RWPE1 (cell line): ENCODE measurements at regions not wholly inside any gene's neighbourhood (a gene's known extent, or its start where the extent isn't known, plus 50 kb on each side); places are given as distances from the start of the nearest gene placed in this dataset.
A peak's percentile ranks its signal among the peaks of the same experiment; 100 is the strongest.
"Not testable (repeated sequence)": the region's sequence is repeated elsewhere in the genome, so short reads cannot be mapped to it uniquely, and the experiment has no call there.

Source experiments
- CTCF ChIA-PET: fragments of 350-600 bp; sonication (Branson Sonifier 250); formaldehyde crosslinking; extraction: SDS; loops from one replicate; lab custom pipeline; 2021; lab: Yijun Ruan, JAX
- POLR2A ChIA-PET: fragments of 400-600 bp; formaldehyde crosslinking; extraction: SDS; loops from one replicate; lab custom pipeline; 2020; ENCODE audit warnings: antibody characterized with exemption; ENCODE audit not compliant: low non-redundant PET; lab: Yijun Ruan, JAX
- DNase-seq: peaks from one replicate; pipeline ENCODE4 v3.0.0; 2012; ENCODE audit warnings: low spot score
- H3K27ac ChIP-seq: fragments of 450-650 bp; 2 replicates; pipeline ENCODE4 v1.5.1; 2017
- CTCF ChIP-seq: fragments of 450-650 bp; conservative IDR thresholded peaks from 2 replicates; pipeline ENCODE4 v1.5.1; 2017; ENCODE audit warnings: low read depth, mild to moderate bottlenecking

GRCh38 chr7:27032839-27033238, 63.0 kb downstream of the HOXA1 start:
- no peak overlapping the region for H3K27ac ChIP-seq
- DNase-seq, result no peak
- POLR2A ChIA-PET, result no interaction called here
- CTCF ChIA-PET, result no interaction called here
- no peak for TF ChIP-seq CTCF

DNA sequence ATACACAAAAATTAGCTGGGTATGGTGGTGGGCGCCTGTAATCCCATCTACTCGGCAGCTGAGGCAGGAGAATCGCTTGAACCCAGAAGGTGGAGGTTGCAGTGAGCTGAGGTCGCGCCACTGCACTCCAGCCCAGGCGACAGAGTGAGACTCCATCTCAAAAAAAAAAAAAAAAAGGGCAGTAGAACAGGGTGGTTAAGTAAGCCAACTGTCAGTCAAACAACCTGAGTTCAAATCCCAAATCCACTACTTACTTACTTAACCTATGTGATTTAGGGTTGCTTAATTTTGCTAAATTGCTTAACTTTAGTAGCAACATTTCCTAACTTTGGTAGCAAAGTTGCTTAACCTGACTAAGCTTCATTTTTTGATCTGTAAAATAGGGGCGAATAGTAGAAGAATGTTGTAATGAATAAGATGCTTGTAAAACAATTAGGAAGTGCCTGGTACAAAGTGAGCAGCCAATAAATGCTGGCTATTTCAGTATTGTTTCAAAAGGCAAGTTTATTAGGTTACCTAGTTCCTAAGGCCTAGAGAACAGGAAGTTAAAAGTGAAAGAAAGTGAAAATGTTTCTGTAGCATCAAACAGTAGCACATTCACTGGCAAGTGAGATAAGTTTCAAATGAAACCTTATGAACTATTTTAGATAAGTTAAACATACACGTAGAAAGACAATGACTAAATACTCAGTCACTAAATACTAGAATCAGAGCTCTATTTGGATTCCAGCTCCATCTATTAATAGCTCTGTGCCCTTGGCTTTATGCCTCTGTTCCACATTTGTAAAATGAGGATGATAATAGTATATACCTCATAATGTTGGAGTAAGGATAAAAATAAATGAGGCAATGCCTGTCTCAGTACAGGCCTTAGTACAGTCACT, 64.3 kb downstream of the HOXA1 start:
- TF ChIP-seq CTCF, result no peak
- H3K27ac ChIP-seq, result peak overlapping the region; percentile 64
- ChIA-PET POLR2A (no interaction called here), CTCF (no interaction called here)
- DNase-seq, result peak; percentile 15

DNA sequence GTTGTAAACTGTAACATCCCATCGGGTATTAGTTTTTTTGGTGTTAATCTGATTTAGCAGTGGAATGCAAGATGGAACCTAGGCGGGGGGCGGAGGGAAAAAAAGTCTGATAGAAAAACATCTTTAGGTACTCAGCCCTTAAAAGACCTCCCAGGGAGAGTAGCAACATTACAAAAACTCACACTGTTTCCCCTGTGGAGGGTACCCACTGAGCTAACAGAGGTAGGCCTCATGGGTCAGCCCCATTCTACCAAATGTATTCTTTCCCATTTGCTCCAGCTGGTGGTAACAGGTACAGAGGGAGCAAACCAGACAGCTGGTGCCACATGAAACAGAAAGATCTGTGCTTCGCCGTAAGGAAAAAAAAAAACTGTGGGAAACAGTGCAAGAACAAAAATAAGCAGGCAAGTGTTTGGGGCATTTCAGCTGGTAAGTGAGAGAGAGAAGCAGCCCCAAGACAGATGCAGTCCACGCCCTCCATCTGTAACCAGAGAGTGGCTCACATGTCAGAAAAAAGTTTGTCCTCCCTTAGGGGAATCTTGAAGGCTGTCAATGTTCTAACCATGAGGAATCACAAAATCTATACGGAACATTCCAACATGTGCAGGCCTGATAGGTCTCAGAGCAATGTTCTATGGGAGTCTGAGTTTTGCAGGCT, 65.3 kb downstream of the HOXA1 start:
- ChIA-PET POLR2A (no interaction called here), CTCF (interaction anchor here (0.6 to 0.7 kb wide), 2 partner anchors 9 to 61 kb away, joined by 3 to 4 read pairs; no protein-coding TSS in a partner anchor)
- TF ChIP-seq CTCF, result no peak
- DNase-seq, result no peak
- peak overlapping the region; percentile 64 for H3K27ac ChIP-seq

DNA sequence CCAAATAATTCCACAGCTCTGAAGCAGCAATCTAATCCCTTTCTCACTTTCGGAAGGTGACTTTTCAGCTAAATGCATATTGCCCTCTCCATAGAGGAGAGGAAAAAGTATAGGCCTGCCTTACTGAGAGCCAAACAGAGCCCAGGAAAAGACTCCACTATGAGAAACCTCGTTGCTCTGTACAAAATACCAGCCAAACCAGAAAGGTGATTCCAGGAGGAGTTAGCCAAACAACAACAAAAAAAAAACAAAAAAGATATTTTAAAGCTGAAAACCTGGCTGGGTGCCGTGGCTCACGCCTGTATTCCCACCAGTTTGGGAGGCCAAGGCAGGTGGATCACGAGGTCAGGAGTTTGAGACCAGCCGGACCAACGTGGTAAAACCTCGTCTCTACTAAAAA, 70.5 kb downstream of the HOXA1 start:
- no peak for TF ChIP-seq CTCF
- no peak for DNase-seq
- ChIA-PET POLR2A (no interaction called here), CTCF (no interaction called here)
- H3K27ac ChIP-seq, result no peak overlapping the region

GRCh38 chr7:27010068-27010467, 85.7 kb downstream of the HOXA1 start:
- H3K27ac ChIP-seq, result no peak overlapping the region
- POLR2A ChIA-PET, result no interaction called here
- TF ChIP-seq CTCF, result no peak
- no peak for DNase-seq
- CTCF ChIA-PET, result no interaction called here

- no peak overlapping the region for H3K27ac ChIP-seq
- ChIA-PET CTCF (interaction anchor here (0.6 kb wide), 1 partner anchor 1311 kb away, joined by 3 read pairs; no protein-coding TSS in a partner anchor), POLR2A (no interaction called here)
- TF ChIP-seq CTCF, result no peak
- no peak for DNase-seq
Observed at GRCh38 chr7:27000496-27000895, 95.3 kb downstream of the HOXA1 start.

- CTCF ChIA-PET, POLR2A ChIA-PET, DNase-seq, H3K27ac ChIP-seq: not testable (repeated sequence)
Observed at GRCh38 chr7:26998284-26998683, 97.5 kb downstream of the HOXA1 start.
